ENCODE measurements at regions not wholly inside any gene's neighbourhood (a gene's known extent, or its start where the extent isn't known, plus 50 kb on each side); places are given as distances from the start of the nearest gene placed in this dataset.

DNA sequence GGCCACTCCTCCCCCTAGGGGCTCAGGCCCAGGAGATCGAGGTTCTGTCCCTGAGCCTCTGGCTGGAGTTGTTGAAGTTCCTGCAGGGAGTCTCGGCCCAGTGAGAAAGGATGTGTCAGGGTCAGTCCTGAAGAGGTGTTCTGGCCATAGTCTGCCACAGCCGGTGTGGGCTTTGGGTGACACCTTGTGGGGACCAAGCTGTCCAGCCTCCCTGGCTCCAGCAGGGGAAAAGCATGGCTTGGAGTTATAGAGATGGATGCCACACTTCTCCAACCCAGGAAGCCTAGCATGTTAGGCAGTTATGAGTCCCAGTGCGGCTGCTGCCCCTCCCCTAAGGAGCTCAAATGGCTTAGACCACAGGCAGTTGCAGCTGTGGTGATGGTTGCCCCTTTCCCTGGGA lies 945.6 kb upstream of the GBE1 start:
- Histone ChIP-seq H3K4me3 (replicated peaks in 1 of 3; ENCODE audit: low read depth in 2 of 3, low read length in 3 of 3) (no peak overlapping the region), H3K27ac (ENCODE audit: low read depth in 1 of 2, low read length in 2 of 2) (no peak overlapping the region), H3K4me1 (ENCODE audit: control insufficient read depth in 1 of 2, insufficient read depth in 2 of 2, low read length in 2 of 2) (no peaks in the 10 kb centered on the region), H3K79me2 (ENCODE audit: insufficient read depth, low read length) (no peaks in the 10 kb centered on the region), H3K9me3 (replicated peaks in 1 of 2; ENCODE audit: control insufficient read depth in 1 of 2, insufficient read depth in 1 of 2, low read length in 2 of 2) (peaks cover 11 to 21% of the 10 kb centered on the region in 2 donors), H3K27me3 (ENCODE audit: control insufficient read depth in 2 of 2, insufficient read depth in 2 of 2, low read length in 2 of 2) (no peaks in the 10 kb centered on the region), H4K20me1 (ENCODE audit: insufficient read depth, low read length) (no peaks in the 10 kb centered on the region), H3K36me3 (replicated peaks in 1 of 2; ENCODE audit: control insufficient read depth in 1 of 2, insufficient read depth in 2 of 2, low read length in 2 of 2) (no peaks in the 10 kb centered on the region), H3K9ac (ENCODE audit: insufficient read depth, low read length, poor library complexity, severe bottlenecking) (no peak overlapping the region), H2AFZ (ENCODE audit: insufficient read depth, low read depth, low read length, poor library complexity, severe bottlenecking) (no peak overlapping the region), H3K4me2 (replicated peaks; ENCODE audit: extremely low read depth, low read length, poor library complexity, severe bottlenecking) (no peak overlapping the region)
- WGBS (ENCODE audit: insufficient coverage): 80% methylated on average over 2 of the region's 4 CpGs
- H3K9me3 Mint-ChIP-seq: peaks cover 4 to 21% (median 12%) of the 10 kb centered on the region in 7 donors
- TF ChIP-seq, protein P1, sequence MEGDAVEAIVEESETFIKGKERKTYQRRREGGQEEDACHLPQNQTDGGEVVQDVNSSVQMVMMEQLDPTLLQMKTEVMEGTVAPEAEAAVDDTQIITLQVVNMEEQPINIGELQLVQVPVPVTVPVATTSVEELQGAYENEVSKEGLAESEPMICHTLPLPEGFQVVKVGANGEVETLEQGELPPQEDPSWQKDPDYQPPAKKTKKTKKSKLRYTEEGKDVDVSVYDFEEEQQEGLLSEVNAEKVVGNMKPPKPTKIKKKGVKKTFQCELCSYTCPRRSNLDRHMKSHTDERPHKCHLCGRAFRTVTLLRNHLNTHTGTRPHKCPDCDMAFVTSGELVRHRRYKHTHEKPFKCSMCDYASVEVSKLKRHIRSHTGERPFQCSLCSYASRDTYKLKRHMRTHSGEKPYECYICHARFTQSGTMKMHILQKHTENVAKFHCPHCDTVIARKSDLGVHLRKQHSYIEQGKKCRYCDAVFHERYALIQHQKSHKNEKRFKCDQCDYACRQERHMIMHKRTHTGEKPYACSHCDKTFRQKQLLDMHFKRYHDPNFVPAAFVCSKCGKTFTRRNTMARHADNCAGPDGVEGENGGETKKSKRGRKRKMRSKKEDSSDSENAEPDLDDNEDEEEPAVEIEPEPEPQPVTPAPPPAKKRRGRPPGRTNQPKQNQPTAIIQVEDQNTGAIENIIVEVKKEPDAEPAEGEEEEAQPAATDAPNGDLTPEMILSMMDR (IDR thresholded peaks at IDR 0.05): no peak
- no peak overlapping the region for H3K4me3 Mint-ChIP-seq
- no peak overlapping the region for H3K27ac Mint-ChIP-seq
- peaks cover 0 to 4% (median 0%) of the 10 kb centered on the region in 3 donors for H3K27me3 Mint-ChIP-seq (ENCODE audit: low read depth in 3 of 3)
- no peaks in the 10 kb centered on the region for H3K4me1 Mint-ChIP-seq
- intact Hi-C loops (cut with micrococcal nuclease): no loop called here
- no peak for DNase-seq
- no peaks in the 10 kb centered on the region for H3K36me3 Mint-ChIP-seq

DNA sequence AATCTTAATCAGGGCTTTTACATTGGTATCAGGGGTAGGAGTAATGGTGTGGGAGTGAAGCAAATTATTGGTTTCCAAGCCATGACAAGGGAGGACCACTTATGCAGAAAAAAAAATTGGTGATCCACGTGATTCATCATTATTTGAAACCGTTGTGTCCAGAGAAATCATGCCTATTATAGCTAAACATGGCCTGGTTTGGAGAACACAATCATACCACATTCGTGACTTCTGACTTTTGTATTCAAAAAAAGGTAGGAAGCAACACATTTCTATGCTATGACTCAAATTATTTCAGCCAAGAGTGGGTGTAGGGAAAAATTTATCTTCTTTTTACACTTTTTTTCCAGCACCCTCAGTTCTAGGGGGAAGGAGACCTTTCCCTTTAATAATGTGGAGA lies 924.3 kb upstream of the GBE1 start:
- H3K4me2 ChIP-seq (replicated peaks; ENCODE audit: extremely low read depth, low read length, poor library complexity, severe bottlenecking): no peak overlapping the region
- H3K27ac ChIP-seq (ENCODE audit: low read depth in 1 of 2, low read length in 2 of 2): no peak overlapping the region
- Mint-ChIP-seq H3K4me1 (no peaks in the 10 kb centered on the region), H3K27ac (no peak overlapping the region), H3K36me3 (no peaks in the 10 kb centered on the region), H3K9me3 (peaks cover 0 to 5% (median 0%) of the 10 kb centered on the region in 7 donors), H3K27me3 (ENCODE audit: low read depth in 3 of 3) (no peaks in the 10 kb centered on the region), H3K4me3 (no peak overlapping the region)
- intact Hi-C loops (cut with micrococcal nuclease): no loop called here
- no peaks in the 10 kb centered on the region for H3K79me2 ChIP-seq (ENCODE audit: insufficient read depth, low read length)
- DNase-seq: no peak
- no peak overlapping the region for H2AFZ ChIP-seq (ENCODE audit: insufficient read depth, low read depth, low read length, poor library complexity, severe bottlenecking)
- H4K20me1 ChIP-seq (ENCODE audit: insufficient read depth, low read length): no peaks in the 10 kb centered on the region
- no peaks in the 10 kb centered on the region for H3K27me3 ChIP-seq (ENCODE audit: control insufficient read depth in 2 of 2, insufficient read depth in 2 of 2, low read length in 2 of 2)
- TF ChIP-seq, protein P1 (IDR thresholded peaks at IDR 0.05): no peak
- no peak overlapping the region for H3K4me3 ChIP-seq (replicated peaks in 1 of 3; ENCODE audit: low read depth in 2 of 3, low read length in 3 of 3)
- H3K9ac ChIP-seq (ENCODE audit: insufficient read depth, low read length, poor library complexity, severe bottlenecking): no peak overlapping the region
- H3K9me3 ChIP-seq (replicated peaks in 1 of 2; ENCODE audit: control insufficient read depth in 1 of 2, insufficient read depth in 1 of 2, low read length in 2 of 2): no peaks in the 10 kb centered on the region
- H3K36me3 ChIP-seq (replicated peaks in 1 of 2; ENCODE audit: control insufficient read depth in 1 of 2, insufficient read depth in 2 of 2, low read length in 2 of 2): no peaks in the 10 kb centered on the region
- H3K4me1 ChIP-seq (ENCODE audit: control insufficient read depth in 1 of 2, insufficient read depth in 2 of 2, low read length in 2 of 2): no peaks in the 10 kb centered on the region
- no CpG with 5 or more reads among the region's 3 CpGs for WGBS (ENCODE audit: insufficient coverage)

Measured in CD14-positive monocyte (primary cell).